Stimulated activated CD4-positive, alpha-beta T cell treated with anti-CD3 and anti-CD28 coated beads, TNF-alpha, amount 100 ng/mL, for 4 hours (primary cell): ENCODE measurements at regions not wholly inside any gene's neighbourhood (a gene's known extent, or its start where the extent isn't known, plus 50 kb on each side); places are given as distances from the start of the nearest gene placed in this dataset.

Source experiments
- DNase-seq, 3 experiments: peaks; one replicate each; pipeline ENCODE4 v3.0.0-alpha.2; 2020; ENCODE audit warnings: low read depth in 3 of 3

DNA sequence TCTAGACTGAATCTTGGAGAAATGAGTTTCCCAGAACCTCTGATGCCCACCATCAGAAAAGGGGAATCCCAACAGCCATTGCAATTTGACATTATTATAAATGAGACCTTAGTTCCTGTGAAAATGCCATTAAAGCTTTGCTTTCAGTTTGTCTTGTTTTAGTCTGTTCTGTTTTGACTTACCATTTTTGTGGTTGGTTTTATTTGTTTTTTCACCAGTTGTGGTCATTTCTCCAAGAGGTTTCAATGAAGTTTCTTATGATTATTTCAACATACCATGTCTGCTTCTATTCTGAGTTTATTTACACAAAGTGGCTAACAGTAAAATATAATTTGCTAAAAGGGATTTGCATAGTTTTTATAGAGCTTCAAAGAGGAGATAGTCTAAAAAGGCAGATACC, 175.0 kb upstream of the MCTP2 start:
- DNase-seq = no peak

DNA sequence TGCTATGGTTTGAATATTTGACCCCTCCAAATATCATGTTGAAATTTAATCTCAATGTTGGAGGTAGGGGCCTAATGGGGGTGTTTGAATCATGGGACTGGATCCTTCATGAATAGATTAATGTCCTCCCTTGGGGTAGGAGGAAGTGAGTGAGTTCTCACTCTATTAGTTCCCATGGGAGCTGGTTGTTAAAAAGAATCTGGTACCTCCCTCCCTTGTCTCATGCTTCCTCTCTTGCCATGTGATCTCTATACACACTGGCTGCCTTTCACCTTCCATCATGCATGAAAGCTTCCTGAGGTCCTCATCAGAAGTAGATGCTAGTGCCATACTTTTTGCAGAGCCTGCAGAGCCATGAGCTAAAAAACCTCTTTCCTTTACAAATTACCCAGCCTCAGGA, 177.7 kb upstream of the MCTP2 start:
- no peak for DNase-seq

DNA sequence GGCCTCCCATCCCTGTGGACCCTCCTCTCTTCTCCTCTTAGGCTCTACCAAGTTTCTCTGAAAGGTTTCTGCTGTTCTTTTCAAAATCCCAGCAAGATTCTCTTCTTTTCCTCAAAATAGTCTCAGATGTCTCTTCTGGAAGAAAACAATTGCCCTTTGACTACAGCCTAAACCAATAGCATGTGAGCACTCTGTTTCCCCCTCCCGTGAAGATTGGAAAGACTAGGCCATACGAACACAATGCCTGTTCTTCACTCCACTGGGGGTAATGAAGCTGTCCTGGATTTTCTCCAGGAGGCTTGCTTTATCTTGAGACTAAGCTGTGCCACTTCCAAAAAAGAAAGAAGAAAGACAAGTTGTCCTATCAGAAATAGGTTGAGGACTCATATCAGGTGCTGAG, 178.7 kb upstream of the MCTP2 start:
- DNase-seq = no peak

DNA sequence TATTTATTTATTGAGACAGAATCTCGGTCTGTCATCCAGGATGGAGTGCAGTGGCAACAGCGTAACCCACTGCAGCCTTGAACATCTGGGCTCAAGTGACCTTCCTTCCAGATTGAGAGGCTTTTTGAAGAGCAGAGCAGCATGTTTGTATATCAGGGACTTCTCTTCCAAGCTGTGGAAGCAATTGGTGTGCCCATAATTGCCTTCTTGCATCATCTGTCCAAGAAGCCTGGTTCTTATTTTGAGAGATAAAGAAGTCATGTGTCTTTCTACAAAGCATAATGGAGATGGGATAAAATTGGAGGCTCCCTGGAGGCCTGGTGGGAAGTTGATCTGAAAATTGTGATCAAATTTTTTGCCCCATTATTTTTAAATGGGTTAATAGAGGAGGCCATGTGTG, 183.8 kb upstream of the MCTP2 start:
- DNase-seq = no peak

DNA sequence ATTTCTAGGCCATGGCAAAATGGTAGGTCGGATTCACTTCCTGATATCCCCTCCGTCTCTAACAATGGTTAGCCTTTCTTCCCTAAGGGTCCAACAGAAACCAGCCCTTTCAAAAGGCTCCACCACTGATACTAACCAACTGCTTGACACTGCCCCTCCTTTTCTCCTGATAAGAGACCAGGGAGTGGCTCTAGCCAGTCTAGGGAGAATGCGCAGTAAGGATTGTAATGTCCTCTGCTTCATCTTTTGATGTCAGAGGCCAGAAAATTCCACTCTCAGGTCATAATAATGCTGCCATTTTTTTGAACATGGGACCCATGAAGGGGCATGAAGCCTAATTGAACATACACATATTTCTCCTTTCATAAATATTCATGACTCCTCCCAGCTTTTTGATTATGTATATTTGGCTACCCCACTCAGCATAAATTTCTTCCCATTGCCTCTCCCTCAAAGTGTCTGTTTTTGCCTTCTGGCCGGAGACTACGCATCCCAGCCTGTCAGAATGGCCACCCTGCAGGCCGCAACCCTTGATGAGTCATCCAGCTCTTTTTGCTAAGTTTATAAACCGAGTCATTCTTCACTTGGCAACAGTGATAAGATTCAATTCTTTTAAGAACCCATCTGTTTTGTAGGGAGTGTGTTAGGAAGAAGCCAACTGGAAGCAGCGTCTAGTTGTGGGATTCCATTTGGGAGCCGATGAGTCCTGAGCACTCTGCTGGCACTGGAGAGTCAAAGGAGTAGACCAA, 189.0 kb upstream of the MCTP2 start:
- no peak for DNase-seq

DNA sequence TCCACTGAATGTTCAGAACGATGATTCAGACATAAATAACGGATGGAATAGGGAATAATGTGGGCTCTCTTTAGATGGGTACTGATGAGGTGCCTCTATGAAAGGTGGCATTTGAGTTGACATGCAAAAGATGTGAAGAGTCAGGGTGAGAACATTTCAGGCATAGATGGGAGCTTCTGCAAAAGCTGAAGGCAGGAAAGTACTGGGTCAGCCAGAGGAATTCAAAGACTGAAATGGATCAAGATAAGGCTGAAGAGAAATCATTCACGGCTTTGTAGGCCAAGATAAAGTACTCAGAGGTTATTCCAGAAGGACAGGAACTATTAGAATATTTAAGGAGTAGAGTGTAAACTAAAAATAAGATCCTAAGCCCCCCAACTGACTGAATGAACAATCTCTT, 189.6 kb upstream of the MCTP2 start:
- no peak for DNase-seq

DNA sequence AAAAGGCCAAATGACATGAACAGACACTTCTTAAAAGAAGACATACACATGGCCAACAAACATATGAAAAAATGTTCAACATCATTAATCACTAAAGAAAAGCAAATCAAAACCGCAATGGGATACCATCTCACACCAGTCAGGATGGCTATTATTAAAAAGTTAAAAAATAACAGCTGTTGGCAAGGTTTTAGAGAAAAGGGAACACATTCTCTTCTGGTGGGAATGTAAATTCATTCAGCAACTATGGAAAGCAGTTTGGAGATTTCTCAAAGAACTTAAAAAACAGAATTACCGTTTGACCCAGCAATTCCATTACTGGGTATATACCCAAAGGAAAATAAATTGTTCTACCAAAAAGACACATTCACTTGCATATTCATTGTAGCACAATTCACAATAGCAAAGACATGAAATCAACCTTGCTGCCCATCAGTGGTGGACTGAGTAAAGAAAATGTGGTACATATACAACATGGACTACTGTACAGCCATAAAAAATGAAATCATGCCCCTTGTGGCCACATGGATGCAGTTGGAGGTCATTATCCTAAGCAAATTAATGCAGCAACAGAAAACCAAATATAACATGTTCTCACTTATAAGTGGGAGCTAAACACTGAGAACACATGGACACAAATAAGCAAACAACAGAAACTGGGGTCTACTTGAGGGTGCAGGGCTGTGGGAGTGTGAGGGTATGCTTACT, 190.7 kb upstream of the MCTP2 start:
- no peak for DNase-seq

DNA sequence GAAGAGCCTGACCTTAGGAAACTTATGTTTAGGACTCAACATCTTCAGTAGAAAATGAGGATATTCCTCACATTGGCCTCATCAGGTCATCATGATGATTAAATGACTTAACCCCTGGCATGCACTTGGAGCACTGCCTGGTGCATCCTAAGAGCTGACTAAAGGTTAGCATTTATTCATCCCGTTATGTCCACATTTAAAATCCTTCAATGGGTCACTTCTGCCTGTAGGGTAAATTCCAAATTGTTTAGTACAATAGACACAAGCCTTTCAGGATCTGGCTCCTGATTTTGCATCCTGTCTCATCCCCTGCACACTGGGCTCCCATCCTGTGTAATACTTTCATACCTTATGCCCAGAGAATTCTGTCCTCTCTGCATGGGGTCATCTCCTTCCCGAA, 195.2 kb upstream of the MCTP2 start:
- DNase-seq = no peak

DNA sequence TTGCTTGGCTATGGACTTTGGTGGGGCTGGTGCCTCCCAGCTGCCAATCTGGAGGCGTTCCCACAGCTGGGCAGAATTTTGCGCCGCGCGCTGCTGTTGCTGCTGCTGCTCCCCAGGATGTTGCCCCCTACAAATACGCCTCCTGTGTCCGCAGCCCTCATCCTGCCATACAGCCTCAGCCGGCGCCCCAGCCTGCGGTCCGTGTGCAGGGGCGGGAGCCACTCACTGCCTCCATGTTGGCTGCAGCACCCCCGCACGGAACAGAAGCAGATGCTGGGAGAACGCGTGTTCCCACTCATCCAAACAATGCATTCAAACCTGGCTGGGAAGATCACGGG, 197.7 kb upstream of the MCTP2 start:
- DNase-seq = no peak

DNA sequence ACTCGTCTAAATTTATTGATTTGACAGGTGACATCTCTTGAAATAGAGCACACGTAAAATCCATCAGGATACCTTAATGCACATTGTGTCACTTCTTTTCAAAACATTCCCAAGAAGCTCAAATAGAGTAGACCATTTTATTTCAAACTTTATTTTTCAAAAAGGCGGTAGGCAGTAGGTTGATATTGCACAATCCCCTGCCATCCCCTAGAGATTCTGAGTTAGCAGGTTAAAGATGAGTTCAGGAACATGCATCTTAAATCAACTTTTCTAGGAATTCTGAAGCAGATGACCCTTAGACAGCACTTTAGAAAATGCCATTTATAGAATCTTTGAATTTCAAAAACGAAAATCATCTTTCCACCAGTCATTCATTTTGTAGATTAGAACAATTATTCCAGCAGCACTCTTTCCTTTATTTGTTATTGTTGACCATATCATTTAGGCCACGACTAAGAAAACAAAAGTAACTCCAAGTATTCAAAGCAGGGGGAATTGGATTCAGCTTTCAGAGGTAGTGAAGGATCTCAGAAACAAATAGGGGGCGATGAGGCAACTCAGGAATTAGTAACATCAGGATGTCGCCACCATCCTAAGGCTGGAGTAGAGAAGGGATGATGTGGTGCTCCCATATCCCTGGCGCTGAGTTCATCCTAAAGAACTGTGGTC, 198.2 kb upstream of the MCTP2 start:
- no peak for DNase-seq

DNA sequence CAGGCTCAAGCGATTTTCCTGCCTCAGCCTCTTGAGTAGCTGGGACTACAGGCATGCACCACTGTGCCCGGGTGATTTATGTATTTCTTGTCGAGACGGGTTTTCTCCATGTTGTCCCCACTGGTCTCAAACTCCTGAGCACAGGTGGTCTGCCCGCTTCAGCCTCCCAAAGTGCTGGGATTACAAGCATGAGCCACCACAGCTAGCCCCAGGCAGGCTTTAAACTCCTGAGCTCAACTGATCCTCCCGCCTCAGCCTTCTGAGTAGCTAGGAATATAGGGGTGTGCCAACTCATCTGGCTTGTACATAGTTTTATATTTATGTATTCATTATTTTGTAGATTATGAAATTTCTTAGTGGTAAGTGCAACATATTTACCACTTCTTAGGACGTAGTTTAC, 198.8 kb upstream of the MCTP2 start:
- DNase-seq = no peak

DNA sequence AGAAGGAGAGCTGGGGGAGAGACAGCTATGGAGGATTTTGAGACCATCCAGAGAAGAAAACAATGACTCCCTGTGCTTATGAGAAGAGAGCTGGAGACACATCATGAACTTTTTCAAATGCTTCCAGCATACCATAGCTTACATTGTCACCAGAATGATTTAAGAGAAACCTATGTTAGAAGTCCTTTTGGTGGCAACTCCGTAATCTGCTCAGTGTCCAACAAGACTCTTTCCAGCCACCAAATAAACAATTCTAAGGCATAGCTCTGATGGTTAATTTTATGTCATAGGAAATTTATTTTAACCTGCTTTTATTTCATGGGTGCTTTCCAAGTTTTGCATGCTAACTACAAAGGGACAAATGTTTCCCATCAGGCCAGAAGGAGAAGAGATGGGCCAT, 200.3 kb upstream of the MCTP2 start:
- DNase-seq = no peak

DNA sequence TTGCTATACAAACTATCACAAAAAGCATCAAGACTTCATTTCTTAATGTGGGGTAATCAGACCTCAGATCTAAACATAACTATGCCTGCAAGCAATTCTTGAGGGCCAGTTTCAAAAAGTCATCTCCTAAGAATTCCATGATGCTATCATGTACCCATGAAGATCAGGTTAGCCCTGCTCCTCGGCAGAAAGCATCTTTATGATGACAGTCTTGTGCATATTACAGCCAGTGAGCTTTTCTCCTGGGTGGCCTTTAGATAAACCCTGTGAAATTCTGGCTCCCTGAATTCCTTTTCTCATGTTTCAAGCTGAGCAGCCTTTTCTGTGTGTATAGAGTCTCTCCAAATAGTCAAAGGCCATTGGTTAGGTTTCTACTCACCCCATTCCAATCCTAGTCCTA, 201.9 kb upstream of the MCTP2 start:
- no peak for DNase-seq

DNA sequence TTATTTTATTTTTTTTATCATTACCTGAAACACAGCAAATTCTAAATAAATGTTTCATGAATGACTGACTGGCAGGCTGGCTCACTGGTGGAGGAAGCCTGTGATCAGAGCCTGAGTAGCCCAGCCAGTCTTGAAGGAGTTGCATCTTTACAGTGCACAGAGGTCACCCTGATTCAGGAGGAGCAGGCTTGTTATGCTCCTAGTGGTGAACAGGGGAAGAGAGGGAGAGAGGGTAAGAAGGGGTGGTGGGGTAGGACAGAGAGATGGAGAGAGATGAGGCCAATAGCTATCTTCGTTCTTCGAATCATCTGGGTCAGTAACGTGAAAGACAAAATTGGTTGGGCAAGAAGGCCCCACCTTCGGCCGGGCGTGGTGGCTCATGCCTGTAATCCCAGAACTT, 202.6 kb upstream of the MCTP2 start:
- DNase-seq = no peak

DNA sequence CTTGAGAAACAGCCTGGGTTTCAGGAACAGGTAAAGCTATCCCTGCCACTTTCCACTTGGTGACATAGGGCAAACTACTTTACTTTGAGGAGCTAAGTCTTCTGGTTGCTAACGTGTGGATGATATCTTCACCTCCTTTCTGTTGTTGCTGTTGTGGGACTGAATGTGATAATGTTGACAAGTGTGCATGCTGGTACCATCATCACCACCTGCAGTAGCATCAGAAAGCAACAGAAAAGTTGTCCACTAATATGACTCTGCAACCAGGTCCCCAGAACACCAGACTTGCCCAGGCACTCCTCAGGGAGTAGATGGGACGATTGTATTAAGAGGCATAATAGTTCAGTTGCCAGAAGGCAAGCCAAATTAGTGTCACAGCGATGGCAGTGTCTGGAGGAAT, 203.2 kb upstream of the MCTP2 start:
- no peak for DNase-seq

DNA sequence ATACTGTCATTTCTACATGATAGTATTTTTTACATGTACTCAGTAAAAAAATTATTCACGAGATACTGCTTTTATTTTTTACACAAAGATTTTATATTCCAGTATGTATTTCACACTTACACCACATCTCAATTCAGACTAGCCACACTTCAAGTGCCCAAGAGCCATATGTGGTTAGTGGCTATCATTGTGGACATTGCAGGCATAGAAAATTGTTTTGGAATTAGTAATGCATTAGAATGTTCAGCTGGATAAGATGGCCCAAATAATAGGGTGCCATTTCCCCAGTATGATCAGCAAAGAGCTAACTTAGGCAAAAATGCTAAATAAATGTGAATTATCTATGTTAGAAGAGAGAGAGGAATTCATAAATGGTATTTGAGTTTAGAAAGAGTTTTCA, 203.8 kb upstream of the MCTP2 start:
- DNase-seq = no peak

DNA sequence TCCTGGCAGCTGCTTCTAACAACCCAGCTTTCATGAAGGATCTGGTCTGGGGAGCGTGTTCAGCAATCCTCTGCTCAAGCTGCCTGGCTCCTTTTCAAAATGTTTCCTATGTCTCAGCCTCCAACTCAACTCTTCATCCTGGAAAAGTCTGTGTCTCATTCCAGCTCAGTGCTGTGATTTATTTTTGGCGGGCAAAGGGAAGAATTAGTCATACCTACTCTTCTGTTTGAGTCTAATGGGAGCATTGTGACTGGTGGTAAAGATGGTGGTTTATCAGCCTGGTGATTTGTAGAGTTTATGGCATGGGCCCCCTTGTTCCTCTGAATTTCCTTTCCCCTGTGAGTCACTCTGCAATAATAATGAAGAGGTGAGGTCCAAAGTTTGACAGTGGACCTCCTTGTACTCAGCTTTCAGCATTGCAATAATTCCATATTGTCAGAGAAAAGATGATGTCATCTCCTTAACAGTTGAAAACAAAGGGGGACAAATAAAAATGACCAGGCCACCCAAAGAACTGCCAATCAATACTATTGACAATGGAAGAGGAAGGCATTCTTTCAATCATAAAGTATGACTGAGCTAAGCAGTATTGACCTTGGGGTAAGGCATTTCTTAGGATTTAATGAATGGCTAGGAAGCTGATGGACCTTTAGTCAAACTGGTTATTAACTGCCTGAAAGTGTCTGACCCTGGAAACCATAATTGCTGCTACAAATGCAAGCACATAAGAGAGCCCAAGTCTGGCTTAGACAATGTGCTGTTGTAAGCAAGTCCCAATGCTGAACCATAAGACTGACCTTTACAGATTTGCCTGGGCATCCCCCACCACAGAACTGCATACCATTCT, 204.7 kb upstream of the MCTP2 start:
- no peak for DNase-seq

DNA sequence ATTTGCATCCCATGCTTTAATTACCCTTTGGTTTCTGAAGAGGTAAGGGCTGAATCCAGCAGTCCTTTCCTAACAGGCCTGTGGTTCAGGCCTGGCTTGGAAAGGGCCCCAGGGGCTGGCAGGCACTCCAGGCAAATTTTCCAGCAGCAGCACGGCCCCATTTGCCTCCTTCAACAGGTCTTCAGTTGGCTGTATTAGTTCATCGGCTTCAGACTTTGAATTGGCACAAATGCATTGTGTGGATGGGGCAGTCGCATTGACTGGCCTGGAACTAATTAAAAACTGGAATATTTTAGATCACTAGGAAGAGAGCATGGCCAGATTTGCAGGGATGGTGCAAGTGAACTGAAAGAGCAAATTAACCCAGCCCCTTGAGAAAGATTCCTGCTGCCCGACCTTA, 207.8 kb upstream of the MCTP2 start:
- no peak for DNase-seq

DNA sequence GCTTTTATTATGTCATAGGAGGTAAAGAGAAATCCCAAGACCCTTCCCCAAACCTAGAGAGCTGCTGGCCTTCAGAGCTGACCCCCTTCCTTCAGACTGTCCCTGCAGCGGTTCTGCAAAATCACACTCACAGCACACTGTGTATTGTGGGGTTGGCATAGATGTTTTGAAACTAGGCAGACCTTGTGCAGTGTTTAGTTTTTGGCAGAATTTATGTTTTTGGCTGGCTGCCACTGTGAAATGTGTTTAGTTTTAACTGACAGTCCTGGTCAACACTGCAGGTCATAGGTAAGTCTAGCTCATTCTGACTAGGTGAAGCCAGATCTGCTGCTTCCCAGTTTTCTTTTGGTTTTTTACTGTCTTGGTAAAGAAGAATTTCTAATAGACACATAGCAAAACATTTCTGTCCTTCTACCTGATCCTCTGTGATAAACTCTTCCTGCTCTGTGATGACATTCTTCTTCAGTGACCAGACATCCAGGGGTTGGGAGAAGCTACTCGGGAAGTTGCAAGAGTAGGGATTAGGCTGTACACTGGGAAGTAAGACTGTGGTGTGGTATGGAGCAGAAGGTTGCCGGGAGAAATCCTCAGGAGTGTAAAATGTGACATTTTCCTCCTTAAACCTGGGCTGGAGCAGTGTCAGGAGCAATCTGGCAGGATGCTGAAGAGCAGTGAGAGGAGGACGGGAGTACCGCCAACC, 209.6 kb upstream of the MCTP2 start:
- DNase-seq = no peak

DNA sequence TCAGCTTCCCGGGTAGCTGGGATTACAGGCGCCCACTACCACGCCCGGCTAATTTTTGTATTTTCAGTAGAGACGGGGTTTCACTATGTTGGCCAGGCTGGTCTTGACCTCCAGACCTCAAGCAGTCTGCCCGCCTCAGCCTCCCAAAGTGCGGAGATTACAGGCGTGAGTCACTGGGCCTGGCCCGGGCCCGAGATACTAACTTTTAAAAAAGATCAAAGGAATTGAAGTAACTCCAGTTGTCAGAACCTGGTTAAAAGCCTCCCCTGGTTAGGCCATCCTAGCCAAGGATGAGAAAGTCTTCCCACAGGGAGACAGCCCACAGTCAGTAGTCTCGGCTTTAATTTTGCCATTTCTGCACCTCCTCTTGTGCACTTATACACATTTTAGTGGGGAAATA, 212.3 kb upstream of the MCTP2 start:
- no peak for DNase-seq

DNA sequence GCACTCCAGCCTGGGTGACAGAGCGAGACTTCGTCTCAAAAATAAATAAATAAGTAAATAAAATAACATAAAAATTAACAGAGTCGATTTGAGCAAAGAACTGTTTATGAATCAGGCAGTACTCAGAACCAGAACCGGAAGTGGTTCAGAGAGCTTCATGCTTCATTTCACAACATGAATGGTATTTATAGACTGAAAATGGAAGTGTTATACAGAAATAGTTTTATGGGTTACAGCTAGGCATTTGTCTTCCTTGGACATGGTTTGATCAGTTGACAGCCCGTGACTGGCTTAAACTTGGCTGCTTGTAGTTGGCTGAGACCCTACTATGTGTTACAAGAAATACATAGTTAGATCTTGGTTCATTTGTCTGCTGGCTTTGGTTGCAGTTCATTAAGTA, 216.0 kb upstream of the MCTP2 start:
- DNase-seq = no peak
